Activated gamma-delta T cell (primary cell): ENCODE measurements at regions not wholly inside any gene's neighbourhood (a gene's known extent, or its start where the extent isn't known, plus 50 kb on each side); places are given as distances from the start of the nearest gene placed in this dataset.
"Not testable (repeated sequence)": the region's sequence is repeated elsewhere in the genome, so short reads cannot be mapped to it uniquely, and the experiment has no call there.

Source experiments
- DNase-seq: peaks from one replicate; lab custom pipeline; 2025; lab: John Stamatoyannopoulos, UW

DNA sequence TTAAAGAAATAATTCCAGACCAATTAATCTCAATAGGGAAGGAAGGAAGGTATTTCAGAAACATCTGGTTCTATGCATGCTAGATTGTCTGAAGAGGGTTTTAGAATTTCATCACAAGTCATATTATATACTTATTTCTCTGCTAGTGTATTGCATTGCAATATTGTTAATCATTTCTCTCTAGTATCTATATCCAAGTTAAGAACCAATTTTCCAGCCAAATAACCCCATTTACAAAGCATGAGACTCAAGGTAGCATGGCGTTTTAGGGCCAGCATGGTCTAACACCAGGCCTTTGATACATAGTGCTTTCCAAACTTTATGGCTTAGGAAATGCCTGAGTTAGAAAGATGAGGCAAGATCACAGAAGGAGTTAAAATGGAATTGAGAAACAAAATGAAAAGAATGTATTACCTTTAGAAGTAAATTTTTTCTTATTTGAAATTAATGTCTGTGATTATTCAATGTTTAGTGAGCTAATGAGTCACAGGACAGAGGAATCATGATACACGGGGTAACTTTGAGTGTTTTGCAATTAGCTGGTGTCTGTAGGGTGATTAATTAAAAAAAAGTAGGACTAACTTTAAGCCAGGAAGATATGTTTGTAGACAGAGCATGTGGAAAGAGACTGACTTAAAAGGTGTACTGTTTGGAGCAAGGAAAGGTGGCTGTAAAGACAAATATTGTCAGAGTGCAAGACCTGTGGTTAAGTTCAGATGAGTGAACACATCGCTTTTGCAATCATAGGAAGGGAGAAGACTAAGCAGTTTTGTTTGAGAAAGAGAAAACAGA lies 1006.2 kb upstream of the CITED2 start:
- no peak for DNase-seq

DNA sequence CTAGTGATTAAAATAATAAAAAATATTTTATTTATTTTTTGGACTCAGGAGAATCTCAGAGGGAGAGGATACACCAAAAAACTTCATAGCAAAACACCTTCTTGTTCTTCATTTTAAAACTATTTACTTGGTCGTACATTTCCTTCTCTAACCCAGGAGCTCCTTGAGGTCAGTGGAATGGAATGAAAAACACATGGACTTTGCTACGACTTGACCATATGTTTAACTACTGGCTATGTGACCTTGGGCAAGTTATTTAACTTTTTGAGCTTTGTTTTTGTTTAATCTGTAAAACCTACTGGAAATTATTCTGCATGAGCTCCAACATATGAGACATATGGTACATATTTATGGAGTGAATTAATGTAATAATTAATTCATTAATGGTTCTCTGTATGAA lies 1005.5 kb upstream of the CITED2 start:
- no peak for DNase-seq

DNA sequence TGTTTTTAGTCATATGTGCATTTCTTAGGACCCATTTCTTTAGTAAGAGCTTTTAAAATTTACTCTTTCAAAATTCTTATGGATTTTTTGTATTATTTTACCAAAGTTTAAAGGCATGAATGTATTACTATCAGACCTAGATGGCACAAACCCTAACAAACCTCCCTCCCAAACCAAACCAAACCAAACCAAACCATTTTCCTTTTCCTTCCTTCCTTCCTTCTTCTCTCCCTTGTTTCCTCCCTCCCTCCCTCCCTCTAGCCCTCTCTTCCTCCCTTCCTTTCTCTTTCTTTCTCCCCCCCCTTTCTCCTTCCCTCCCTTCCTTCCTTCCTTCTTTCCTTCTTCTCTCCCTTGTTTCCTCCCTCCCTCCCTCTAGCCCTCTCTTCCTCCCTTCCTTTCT lies 1001.8 kb upstream of the CITED2 start:
- DNase-seq: no peak

DNA sequence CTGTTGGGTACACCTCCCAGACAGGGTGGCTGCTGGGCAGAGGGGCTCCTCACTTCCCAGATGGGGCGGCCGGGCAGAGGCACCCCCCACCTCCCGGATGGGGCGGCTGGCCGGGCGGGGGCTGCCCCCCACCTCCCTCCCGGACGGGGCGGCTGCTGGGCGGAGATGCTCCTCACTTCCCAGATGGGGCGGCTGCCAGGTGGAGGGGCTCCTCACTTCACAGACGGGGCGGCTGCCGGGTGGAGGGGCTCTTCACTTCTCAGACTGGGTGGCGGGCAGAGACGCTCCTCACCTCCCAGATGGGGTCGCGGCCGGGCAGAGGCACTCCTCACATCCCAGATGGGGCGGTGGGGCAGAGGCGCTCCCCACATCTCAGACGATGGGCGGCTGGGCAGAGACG lies 999.3 kb upstream of the CITED2 start:
- DNase-seq: peak; percentile 16

DNA sequence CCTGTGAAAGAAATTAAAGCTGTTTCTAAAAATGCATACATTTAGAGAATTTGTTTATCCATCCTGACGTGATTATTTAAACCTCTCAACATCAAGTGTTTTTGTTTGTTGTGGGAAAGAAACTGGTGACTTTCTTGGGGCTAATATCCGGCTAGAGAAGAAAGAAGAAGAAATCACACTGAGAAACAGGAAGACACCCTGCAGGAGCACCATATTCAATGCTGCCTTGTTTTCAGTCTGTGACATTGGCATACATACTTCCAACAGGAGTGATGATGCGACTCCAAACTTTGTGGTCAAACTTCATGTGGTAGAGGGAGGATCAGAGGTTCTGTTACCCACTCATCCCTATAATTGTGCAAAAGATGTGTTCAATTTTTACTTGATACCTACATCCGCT lies 997.6 kb upstream of the CITED2 start:
- no peak for DNase-seq

DNA sequence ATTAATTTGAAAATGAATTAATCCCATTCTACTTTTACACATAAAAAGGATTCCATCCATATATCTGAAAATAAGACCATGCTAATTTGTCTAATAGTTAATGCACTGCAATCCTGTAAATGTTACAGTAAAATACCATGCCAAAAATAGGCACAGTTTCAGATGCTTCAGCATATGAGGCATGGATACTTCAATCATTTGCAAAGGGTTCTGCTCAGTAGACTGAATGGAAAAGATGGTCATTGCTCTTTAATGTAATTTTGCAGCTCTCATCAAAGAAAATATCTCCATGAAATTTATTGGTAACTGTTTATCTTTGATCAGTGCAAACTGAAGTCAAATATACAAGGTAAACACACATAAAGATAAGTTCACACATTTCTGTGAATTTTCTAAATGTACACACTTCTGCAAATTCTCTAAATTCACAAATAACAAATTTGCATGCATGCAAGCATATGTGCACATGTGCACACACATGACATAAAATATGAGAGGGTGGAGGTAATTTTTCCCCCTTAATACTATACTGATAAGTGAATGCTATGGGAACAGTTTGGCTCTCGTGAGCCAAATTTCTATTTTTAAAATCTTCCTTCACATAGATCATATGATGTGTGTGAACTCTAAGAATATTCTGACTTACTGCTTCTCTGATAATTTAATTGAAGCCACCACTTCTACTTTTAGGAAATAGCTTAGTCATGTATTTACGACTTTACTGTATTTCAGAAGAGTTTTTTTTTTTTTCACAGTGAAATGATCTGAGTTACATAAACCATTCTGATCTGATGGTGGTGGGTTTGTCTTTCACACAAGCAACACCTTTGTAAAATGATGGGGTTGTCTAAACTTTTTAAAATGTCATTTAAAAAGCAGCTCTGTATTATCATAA lies 996.8 kb upstream of the CITED2 start:
- DNase-seq: no peak

DNA sequence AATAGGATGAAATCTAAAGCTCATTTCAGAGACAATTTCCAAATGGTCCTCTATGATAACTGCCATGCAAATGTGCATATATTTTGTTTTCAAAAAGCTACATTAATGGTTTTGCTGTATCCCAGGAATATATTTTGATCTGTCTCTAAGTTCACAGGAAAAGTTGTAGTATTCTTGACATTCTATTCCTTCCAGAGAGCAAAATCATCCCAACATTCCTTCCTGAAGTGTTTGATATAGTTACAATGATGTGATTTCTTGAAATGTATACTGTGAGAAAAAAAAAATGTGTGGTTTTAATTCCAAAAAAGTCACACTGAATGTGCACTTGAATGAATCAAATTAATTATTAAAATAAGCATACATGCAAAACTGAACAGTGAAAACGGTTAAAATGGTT lies 996.0 kb upstream of the CITED2 start:
- DNase-seq: no peak

DNA sequence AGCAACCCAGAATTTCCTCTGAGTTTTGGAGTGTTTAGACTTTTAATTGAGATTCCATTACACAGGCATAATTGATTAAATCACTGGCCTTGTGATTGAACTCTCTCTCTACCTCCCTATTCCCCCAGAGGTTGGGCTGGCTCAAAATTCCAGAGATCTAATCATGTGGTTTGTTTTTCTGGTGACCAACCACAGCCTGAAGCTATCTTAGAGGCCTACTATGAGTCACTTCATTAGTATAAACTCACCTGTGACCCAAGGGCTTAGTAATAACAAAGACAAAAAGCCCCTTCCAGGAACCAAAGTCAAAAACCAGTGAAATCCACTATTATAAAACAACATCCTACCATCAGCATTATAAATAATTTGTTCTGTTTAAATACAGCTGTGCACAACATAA lies 992.5 kb upstream of the CITED2 start:
- DNase-seq: no peak

DNA sequence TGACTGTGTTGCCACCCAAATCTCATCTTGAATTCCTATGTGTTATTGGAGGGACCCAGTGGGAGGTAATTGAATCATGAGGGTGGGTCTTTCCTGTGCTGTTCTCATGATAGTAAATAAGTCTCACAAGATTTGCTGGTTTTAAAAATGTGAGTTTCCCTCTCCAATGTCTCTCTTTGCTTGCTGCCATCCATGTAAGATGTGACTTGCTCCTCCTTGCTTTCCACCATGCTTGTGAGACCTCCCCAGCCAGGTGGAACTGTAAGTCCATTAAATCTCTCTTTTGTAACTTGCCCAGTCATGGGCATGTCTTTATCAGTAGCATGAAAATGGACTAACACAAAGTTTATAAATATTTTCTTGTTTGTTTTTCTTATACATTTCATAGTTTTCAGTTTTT lies 990.5 kb upstream of the CITED2 start:
- DNase-seq: no peak

DNA sequence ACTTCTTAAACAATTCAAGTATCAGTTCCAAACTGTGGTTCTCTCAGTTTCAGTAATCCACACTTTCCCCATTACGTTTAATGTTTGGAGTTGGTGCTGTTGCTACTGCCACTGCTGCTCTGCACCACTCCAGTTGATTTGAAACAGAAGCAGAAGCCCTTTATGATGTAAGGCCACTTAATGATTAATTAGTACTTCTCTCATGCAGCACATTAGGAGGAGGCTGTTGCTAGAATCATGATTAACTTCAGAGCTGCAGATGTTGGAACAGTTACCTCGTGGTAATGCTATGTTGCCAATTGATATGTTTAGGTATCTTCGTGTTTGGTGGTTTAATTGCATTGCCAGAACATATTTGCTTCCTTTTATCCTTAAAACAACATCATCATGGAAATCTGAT lies 986.2 kb upstream of the CITED2 start:
- no peak for DNase-seq

DNA sequence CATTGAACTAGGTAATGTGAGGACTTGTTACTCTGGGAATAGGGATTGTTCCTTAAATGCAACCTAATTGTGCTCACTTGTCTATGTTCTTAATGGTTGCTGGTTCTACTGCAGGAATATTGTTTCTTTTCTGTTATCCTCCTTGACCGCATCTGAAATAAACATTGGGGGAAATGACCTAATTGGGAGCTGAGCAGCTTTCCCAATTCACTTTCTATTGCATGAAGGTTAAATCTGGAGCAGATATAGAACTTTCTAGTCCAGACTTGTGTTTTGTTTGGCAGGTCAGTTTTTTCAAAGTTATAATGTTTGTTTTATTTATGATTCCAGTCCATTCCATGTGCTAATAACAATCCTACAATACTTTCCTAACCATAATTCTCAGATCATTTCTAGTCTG lies 981.0 kb upstream of the CITED2 start:
- DNase-seq: no peak

DNA sequence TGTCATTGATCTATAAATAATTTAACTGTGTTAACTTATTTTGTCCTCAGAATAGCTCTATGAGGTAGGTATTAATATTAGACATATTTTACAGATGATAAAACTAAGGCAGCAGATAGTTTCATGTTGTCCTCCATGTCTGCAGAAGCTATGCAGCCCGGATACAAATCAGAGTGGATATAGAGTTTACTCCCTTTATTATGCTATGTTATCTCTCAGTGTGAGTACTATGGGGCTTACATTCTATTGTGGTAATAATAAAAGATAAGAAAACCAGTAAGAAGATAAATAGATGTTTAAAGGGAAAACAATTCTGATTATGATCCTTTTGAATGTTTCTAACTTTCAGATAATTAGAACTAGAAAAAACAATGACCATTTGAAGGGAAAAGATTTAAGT lies 979.8 kb upstream of the CITED2 start:
- no peak for DNase-seq

DNA sequence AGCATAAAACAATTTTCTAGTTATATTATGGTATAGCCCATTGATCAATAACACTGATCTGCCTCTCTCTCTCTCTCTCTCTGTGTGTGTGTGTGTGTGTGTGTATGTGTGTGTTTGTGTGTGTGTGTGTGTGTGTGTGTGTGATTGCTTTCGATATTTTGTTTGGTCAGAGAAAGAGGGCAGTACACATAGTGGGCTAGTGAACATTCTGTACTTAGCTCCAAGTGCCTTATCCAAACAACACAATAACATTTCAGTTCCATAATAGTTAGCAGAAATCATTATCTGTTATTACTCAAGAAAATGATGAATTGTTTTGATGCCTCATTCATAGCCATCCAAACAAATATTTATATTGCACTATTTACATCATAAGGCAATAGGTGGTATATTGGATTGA lies 979.1 kb upstream of the CITED2 start:
- DNase-seq: no peak

DNA sequence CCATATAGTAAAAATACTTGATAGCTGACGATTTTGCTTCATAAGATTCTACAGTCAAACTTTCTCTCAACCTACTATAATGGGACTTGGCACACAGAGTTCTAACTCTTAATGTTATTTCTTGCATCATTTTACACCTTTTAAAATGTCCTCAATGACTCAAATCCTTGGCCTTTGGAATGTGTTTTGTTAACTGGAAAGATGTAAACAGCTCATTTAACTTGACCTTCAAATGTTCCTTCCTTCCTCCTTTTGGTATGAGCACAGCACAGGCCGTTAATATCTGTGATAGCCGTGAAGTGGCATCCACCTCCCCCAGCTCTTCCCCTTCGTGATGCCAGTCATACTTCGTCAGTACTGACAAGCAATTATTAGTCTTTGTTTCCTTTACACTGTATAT lies 972.0 kb upstream of the CITED2 start:
- no peak for DNase-seq

DNA sequence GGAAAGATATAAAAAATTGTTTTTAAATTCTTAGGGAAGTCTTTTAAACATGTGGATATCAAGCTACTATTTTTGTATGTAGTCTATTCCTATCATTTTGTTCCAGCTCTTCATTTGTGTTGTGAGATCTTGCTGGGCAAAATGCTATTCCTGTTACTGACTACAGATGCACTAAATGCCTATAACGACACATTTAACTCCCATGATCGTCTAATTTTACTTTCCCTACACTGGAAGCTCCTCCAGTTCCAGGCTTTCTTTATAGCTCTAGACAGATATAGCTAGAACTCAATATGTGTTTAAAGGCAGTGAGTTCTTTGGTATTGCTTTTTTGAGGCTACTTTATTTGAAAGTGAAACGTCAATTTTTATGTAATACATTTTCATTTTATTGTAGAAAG lies 971.5 kb upstream of the CITED2 start:
- no peak for DNase-seq

DNA sequence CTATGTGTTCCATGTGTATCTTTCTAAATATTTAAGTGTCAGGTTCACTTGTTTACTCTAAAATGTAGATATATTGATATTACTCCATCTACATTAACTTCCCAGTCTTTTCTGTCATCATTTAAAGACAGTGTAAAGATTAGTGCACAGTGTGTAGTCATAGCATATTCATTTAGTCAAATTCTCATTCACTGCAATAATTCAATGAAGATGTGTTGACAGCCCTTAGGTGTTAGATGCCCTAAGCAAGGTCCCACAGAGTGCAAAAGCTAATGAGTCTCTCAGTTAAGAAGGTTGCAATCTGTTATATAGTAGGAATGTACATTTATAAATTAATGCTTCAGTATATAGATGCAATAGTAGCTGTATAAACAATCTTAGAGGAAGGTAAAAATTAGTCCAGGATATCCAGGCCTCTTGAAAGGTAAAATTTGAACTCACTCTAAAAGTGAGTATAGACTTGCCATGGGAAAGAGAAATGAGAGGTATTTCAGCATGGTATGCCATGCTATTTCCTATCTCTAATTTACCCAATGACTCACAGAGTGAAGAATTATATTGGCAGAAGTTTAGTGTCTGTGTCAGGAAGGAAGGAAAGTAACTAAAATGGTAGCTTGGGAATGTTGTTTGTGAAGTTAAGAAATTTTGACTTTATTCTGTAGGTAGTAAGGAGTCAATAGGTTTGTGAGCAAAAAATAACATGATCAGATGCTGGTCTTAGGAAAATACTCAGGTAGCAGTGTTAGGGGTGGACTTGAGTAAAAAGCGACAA lies 969.9 kb upstream of the CITED2 start:
- no peak for DNase-seq

DNA sequence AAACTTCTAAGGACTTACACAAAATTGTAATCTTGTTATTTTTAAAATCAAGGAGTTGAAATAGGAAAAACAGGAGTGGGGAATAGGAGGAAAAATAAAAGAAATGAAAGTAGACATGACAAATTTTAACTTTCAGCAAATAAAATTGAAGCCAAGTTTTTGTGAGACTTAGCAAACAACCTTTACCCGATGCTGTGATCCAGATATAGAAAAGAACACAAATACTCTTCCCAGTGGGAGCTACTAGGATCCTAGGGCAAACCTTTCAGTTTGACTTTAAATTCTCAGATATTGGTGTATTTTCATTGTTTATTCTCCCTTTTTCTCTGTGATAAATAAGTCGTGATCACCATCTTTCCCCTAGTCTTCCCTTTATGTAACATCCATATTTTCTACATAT lies 968.7 kb upstream of the CITED2 start:
- DNase-seq: no peak

DNA sequence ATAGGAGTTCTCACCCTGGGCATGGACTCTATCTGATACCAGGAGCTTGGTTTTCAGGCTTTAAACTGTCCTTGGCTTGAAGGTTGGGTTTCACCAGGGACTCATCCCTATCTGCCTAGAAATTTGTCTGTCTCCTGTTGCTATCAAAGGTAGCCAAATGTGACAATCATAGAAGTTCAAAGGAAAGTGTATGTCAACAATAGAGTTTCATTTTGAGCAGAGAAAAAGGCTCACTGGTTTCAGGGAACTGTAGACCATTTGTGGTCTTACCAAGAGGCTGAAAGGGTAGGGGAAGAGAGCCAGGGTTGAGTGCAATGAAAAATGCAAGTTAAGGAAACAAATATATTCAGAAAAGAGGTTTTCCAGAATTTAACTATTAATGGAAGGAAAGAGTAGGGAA lies 966.8 kb upstream of the CITED2 start:
- no peak for DNase-seq

DNA sequence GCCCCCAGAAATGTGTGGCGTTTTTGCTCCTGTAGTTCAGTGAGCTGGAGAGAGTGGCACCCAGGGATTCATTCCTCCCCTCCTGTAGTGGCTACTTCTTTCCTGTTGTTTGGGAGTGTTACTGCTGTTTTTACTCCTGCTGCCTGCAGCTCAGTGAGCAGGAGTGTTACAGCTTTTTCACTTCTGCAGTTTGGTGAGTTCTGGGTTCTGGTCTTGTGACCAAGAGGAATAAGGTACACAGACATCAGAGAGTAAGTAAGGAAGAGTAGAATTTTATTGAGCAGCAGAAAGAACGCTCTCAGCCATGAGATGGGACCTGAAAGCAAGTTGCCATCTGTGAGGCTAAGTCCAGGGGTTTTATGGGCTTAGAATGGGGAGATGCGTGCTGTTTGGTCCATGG lies 966.3 kb upstream of the CITED2 start:
- DNase-seq: no peak

DNA sequence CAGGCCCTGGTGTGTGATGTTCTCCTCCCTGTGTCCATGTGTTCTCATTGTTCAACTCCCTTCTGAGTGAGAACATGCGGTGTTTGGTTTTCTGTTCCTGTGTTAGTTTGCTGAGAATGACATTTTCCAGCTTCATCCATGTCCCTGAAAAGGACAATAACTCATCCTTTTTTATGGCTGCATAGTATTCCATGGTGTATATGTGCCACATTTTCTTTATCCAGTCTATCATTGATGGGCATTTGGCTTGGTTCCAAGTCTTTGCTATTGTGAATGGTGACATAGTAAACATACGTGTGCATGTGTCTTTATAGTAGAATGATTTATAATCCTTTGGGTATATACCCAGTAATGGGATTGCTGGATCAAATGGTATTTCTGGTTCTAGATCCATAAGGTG lies 964.6 kb upstream of the CITED2 start:
- DNase-seq: not testable (repeated sequence)

DNA sequence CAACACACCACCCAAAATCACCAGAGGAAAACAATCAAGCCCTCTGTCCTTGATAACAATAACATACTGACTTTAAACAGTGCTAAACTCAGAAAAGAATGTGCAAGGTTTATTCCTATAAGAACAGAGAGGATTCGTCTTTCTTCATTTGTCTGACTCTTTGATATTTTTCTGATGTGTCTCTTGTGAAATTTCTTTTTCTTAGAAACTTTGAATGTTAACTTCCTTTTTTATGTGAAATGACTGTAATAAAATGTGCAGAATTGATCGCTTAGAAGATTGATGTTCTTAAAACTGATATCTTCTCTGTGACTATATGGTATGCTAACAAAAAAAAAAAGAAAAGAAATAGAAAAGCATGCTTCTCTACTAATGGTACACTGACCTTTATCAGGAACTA lies 947.4 kb upstream of the CITED2 start:
- no peak for DNase-seq
